ENCODE measurements at regions not wholly inside any gene's neighbourhood (a gene's known extent, or its start where the extent isn't known, plus 50 kb on each side); places are given as distances from the start of the nearest gene placed in this dataset.
"Not testable (repeated sequence)": the region's sequence is repeated elsewhere in the genome, so short reads cannot be mapped to it uniquely, and the experiment has no call there.

- DNase-seq (ENCODE audit: low read depth in 3 of 3, low spot score in 1 of 3), result not testable (repeated sequence)
Measured at GRCh38 chr18:41631723-41632285, 323.2 kb upstream of the PIK3C3 start.

- DNase-seq (ENCODE audit: low read depth in 3 of 3, low spot score in 1 of 3), result no peak
Measured at GRCh38 chr18:41630232-41630886, 324.7 kb upstream of the PIK3C3 start.

- DNase-seq (ENCODE audit: low read depth in 3 of 3, low spot score in 1 of 3), result no peak
Measured at GRCh38 chr18:41624460-41624859, 330.6 kb upstream of the PIK3C3 start.

- no peak for DNase-seq (ENCODE audit: low read depth in 3 of 3, low spot score in 1 of 3)
Measured at GRCh38 chr18:41621177-41621576, 333.9 kb upstream of the PIK3C3 start.

GRCh38 chr18:41618147-41618546, 336.9 kb upstream of the PIK3C3 start:
- DNase-seq (ENCODE audit: low read depth in 3 of 3, low spot score in 1 of 3), result no peak

- DNase-seq (ENCODE audit: low read depth in 3 of 3, low spot score in 1 of 3), result no peak
Measured at GRCh38 chr18:41617647-41618046, 337.4 kb upstream of the PIK3C3 start.

- no peak for DNase-seq (ENCODE audit: low read depth in 3 of 3, low spot score in 1 of 3)
Measured at GRCh38 chr18:41613003-41613609, 341.9 kb upstream of the PIK3C3 start.

- DNase-seq (ENCODE audit: low read depth in 3 of 3, low spot score in 1 of 3), result no peak
Measured at GRCh38 chr18:41604964-41605363, 350.1 kb upstream of the PIK3C3 start.

- no peak for DNase-seq (ENCODE audit: low read depth in 3 of 3, low spot score in 1 of 3)
Measured at GRCh38 chr18:41602034-41602433, 353.0 kb upstream of the PIK3C3 start.

- no peak for DNase-seq (ENCODE audit: low read depth in 3 of 3, low spot score in 1 of 3)
Measured at GRCh38 chr18:41600693-41601391, 354.2 kb upstream of the PIK3C3 start.

GRCh38 chr18:41599466-41599865, 355.6 kb upstream of the PIK3C3 start:
- no peak for DNase-seq (ENCODE audit: low read depth in 3 of 3, low spot score in 1 of 3)

GRCh38 chr18:41594582-41594981, 360.5 kb upstream of the PIK3C3 start:
- no peak for DNase-seq (ENCODE audit: low read depth in 3 of 3, low spot score in 1 of 3)

- no peak for DNase-seq (ENCODE audit: low read depth in 3 of 3, low spot score in 1 of 3)
Measured at GRCh38 chr18:41593171-41593675, 361.8 kb upstream of the PIK3C3 start.

GRCh38 chr18:41587976-41588375, 367.1 kb upstream of the PIK3C3 start:
- DNase-seq (ENCODE audit: low read depth in 3 of 3, low spot score in 1 of 3), result no peak

GRCh38 chr18:41585512-41585911, 369.5 kb upstream of the PIK3C3 start:
- no peak for DNase-seq (ENCODE audit: low read depth in 3 of 3, low spot score in 1 of 3)

- no peak for DNase-seq (ENCODE audit: low read depth in 3 of 3, low spot score in 1 of 3)
Measured at GRCh38 chr18:41579185-41579584, 375.8 kb upstream of the PIK3C3 start.

GRCh38 chr18:41577529-41577928, 377.5 kb upstream of the PIK3C3 start:
- DNase-seq (ENCODE audit: low read depth in 3 of 3, low spot score in 1 of 3), result no peak

GRCh38 chr18:41576643-41577042, 378.4 kb upstream of the PIK3C3 start:
- no peak for DNase-seq (ENCODE audit: low read depth in 3 of 3, low spot score in 1 of 3)

- no peak for DNase-seq (ENCODE audit: low read depth in 3 of 3, low spot score in 1 of 3)
Measured at GRCh38 chr18:41569867-41570266, 385.2 kb upstream of the PIK3C3 start.

- no peak for DNase-seq (ENCODE audit: low read depth in 3 of 3, low spot score in 1 of 3)
Measured at GRCh38 chr18:41561961-41562360, 393.1 kb upstream of the PIK3C3 start.

- no peak for DNase-seq (ENCODE audit: low read depth in 3 of 3, low spot score in 1 of 3)
Measured at GRCh38 chr18:41558715-41559114, 396.3 kb upstream of the PIK3C3 start.

GRCh38 chr18:41553716-41554115, 401.3 kb upstream of the PIK3C3 start:
- DNase-seq (ENCODE audit: low read depth in 3 of 3, low spot score in 1 of 3), result no peak
